Suprapubic skin (tissue), 4 donors: ENCODE measurements at regions not wholly inside any gene's neighbourhood (a gene's known extent, or its start where the extent isn't known, plus 50 kb on each side); places are given as distances from the start of the nearest gene placed in this dataset.

Experiments
- POLR2A ChIP-seq, 2 donors: fragments of 450-650 bp; IDR thresholded peaks; one replicate each; pipeline ENCODE4 v1.6.1; 2017; ENCODE audit warnings: antibody characterized with exemption in 2 of 2, mild to moderate bottlenecking in 2 of 2, moderate library complexity in 2 of 2
- POLR2AphosphoS5 ChIP-seq, 3 donors: sonication (generic); formaldehyde crosslinking; IDR thresholded peaks; one replicate each; pipeline ENCODE4 v1.6.1; 2017; ENCODE audit warnings: antibody characterized with exemption in 3 of 3
- TF ChIP-seq, protein P1 (sequence below), 2 donors: fragments of 200-600 bp in 1 of 2; fragments of 450-650 bp in 1 of 2; sonication (generic) in 1 of 2; IDR thresholded peaks; one replicate each; pipeline ENCODE4 v1.5.1; 2016 to 2019; ENCODE audit warnings: antibody characterized with exemption in 2 of 2, mild to moderate bottlenecking in 1 of 2, moderate library complexity in 1 of 2

GRCh38 chr3:185309302-185309701 is 53.6 kb upstream of the MAP3K13 start:
- TF ChIP-seq POLR2A (IDR thresholded peaks at IDR 0.05) (no peak), POLR2AphosphoS5 (IDR thresholded peaks at IDR 0.05) (no peak)
- TF ChIP-seq, protein P1, sequence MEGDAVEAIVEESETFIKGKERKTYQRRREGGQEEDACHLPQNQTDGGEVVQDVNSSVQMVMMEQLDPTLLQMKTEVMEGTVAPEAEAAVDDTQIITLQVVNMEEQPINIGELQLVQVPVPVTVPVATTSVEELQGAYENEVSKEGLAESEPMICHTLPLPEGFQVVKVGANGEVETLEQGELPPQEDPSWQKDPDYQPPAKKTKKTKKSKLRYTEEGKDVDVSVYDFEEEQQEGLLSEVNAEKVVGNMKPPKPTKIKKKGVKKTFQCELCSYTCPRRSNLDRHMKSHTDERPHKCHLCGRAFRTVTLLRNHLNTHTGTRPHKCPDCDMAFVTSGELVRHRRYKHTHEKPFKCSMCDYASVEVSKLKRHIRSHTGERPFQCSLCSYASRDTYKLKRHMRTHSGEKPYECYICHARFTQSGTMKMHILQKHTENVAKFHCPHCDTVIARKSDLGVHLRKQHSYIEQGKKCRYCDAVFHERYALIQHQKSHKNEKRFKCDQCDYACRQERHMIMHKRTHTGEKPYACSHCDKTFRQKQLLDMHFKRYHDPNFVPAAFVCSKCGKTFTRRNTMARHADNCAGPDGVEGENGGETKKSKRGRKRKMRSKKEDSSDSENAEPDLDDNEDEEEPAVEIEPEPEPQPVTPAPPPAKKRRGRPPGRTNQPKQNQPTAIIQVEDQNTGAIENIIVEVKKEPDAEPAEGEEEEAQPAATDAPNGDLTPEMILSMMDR (IDR thresholded peaks at IDR 0.05) = no peak
